Endodermal cell (in vitro differentiated cells): ENCODE measurements at regions not wholly inside any gene's neighbourhood (a gene's known extent, or its start where the extent isn't known, plus 50 kb on each side); places are given as distances from the start of the nearest gene placed in this dataset.

Experiments used
- DNase-seq: peaks from one replicate; pipeline ENCODE4 v3.0.0-alpha.2; 2017
- H3K27ac ChIP-seq: 2 replicates; pipeline ENCODE4 v1.5.1; 2013; ENCODE audit warnings: mild to moderate bottlenecking, low read depth, low read length, moderate library complexity
- H3K27me3 ChIP-seq: 2 replicates; pipeline ENCODE4 v1.6.1; 2013; ENCODE audit warnings: mild to moderate bottlenecking, low read length, moderate library complexity; ENCODE audit not compliant: insufficient read depth, control insufficient read depth, poor library complexity, severe bottlenecking
- H3K36me3 ChIP-seq: 2 replicates; pipeline ENCODE4 v1.7.0; 2013; ENCODE audit warnings: mild to moderate bottlenecking, low read length, moderate library complexity; ENCODE audit not compliant: control insufficient read depth, insufficient read depth
- H3K4me1 ChIP-seq: one replicate; pipeline ENCODE4 v1.7.0; 2013; ENCODE audit warnings: low read length; ENCODE audit not compliant: control insufficient read depth, insufficient read depth
- H3K4me3 ChIP-seq: 2 replicates; pipeline ENCODE4 v1.5.1; 2013; ENCODE audit warnings: mild to moderate bottlenecking, low read length, moderate library complexity
- H3K9ac ChIP-seq: 2 replicates; pipeline ENCODE4 v1.6.1; 2013; ENCODE audit warnings: mild to moderate bottlenecking, low read length, moderate library complexity; ENCODE audit not compliant: poor library complexity, severe bottlenecking; ENCODE audit errors: extremely low read depth
- H3K9me3 ChIP-seq: 2 replicates; pipeline ENCODE4 v1.6.1; 2013; ENCODE audit warnings: mild to moderate bottlenecking, low read length, moderate library complexity; ENCODE audit not compliant: control insufficient read depth
- H3K27ac Mint-ChIP-seq: 2 replicates; pipeline ENCODE4 v1.8.0; 2020; ENCODE audit warnings: mixed read lengths
- H3K27me3 Mint-ChIP-seq: 2 replicates; pipeline ENCODE4 v1.8.0; 2021; ENCODE audit warnings: mild to moderate bottlenecking, mixed read lengths; ENCODE audit not compliant: insufficient read depth
- H3K36me3 Mint-ChIP-seq: 2 replicates; pipeline ENCODE4 v1.8.0; 2020; ENCODE audit warnings: low read depth, mixed read lengths
- H3K4me1 Mint-ChIP-seq: 2 replicates; pipeline ENCODE4 v1.8.0; 2020; ENCODE audit warnings: mixed read lengths
- H3K4me3 Mint-ChIP-seq: 2 replicates; pipeline ENCODE4 v1.8.0; 2020; ENCODE audit warnings: mild to moderate bottlenecking, moderate library complexity, mixed read lengths
- H3K9me3 Mint-ChIP-seq: 2 replicates; pipeline ENCODE4 v1.8.0; 2020; ENCODE audit warnings: mild to moderate bottlenecking, mixed read lengths
- CTCF ChIP-seq: fragments of 200-600 bp; sonication (generic); conservative IDR thresholded peaks from 2 replicates; pipeline ENCODE4 v1.5.0; 2021; ENCODE audit warnings: antibody characterized with exemption, mild to moderate bottlenecking
- WGBS, 2 experiments: methylation state at CpG; one replicate each; pipeline versions ENCODE4 v1.1.5 to v1.1.7; 2013; ENCODE audit warnings: missing lambda C conversion rate in 2 of 2, mixed read lengths in 1 of 2; ENCODE audit not compliant: insufficient coverage in 1 of 2, insufficient read length in 1 of 2; 5-methylcytosine and 5-hydroxymethylcytosine counted together

- peaks cover 17% of the 10 kb centered on the region for H3K27me3 Mint-ChIP-seq
- WGBS, 2 experiments = 94% methylated on average over 3 of the region's 3 CpGs; no CpG with 5 or more reads in 1 of the 2 experiments
- Histone ChIP-seq H3K27me3 (peaks cover 24% of the 10 kb centered on the region), H3K9ac (no peak overlapping the region), H3K4me3 (no peak overlapping the region), H3K27ac (no peak overlapping the region), H3K36me3 (no peaks in the 10 kb centered on the region), H3K4me1 (peaks cover 3% of the 10 kb centered on the region), H3K9me3 (no peaks in the 10 kb centered on the region)
- H3K27ac Mint-ChIP-seq = no peak overlapping the region
- H3K4me3 Mint-ChIP-seq = no peak overlapping the region
- H3K36me3 Mint-ChIP-seq = no peaks in the 10 kb centered on the region
- peaks cover 8% of the 10 kb centered on the region for H3K4me1 Mint-ChIP-seq
- H3K9me3 Mint-ChIP-seq = no peaks in the 10 kb centered on the region
- no peak for TF ChIP-seq CTCF
- DNase-seq = no peak
Measured at GRCh38 chr2:16561676-16562075, 104.0 kb downstream of the CYRIA start.

GRCh38 chr2:16561251-16561650 lies 104.4 kb downstream of the CYRIA start:
- Histone ChIP-seq H3K4me3 (no peak overlapping the region), H3K9me3 (no peaks in the 10 kb centered on the region), H3K9ac (no peak overlapping the region), H3K4me1 (peaks cover under 1% of the 10 kb centered on the region), H3K27me3 (peaks cover 24% of the 10 kb centered on the region), H3K36me3 (no peaks in the 10 kb centered on the region), H3K27ac (no peak overlapping the region)
- Mint-ChIP-seq H3K27me3 (peaks cover 17% of the 10 kb centered on the region), H3K4me1 (peaks cover 4% of the 10 kb centered on the region), H3K9me3 (no peaks in the 10 kb centered on the region), H3K36me3 (no peaks in the 10 kb centered on the region), H3K27ac (no peak overlapping the region), H3K4me3 (no peak overlapping the region)
- no peak for DNase-seq
- WGBS, 2 experiments = 84 to 92% methylated on average over 5 to 6 of the region's 6 CpGs
- no peak for TF ChIP-seq CTCF

- H3K4me3 ChIP-seq = no peak overlapping the region
- H3K27ac ChIP-seq = no peak overlapping the region
- no peak overlapping the region for H3K27ac Mint-ChIP-seq
- no peaks in the 10 kb centered on the region for H3K4me1 Mint-ChIP-seq
- no peaks in the 10 kb centered on the region for H3K4me1 ChIP-seq
- no peaks in the 10 kb centered on the region for H3K36me3 Mint-ChIP-seq
- H3K9ac ChIP-seq = no peak overlapping the region
- no peak overlapping the region for H3K4me3 Mint-ChIP-seq
- no peaks in the 10 kb centered on the region for H3K9me3 ChIP-seq
- DNase-seq = no peak
- 91 to 100% methylated on average over 5 to 7 of the region's 7 CpGs for WGBS, 2 experiments
- no peaks in the 10 kb centered on the region for H3K9me3 Mint-ChIP-seq
- H3K27me3 Mint-ChIP-seq = peaks cover 13% of the 10 kb centered on the region
- H3K27me3 ChIP-seq = peaks cover 21% of the 10 kb centered on the region
- TF ChIP-seq CTCF = no peak
- no peaks in the 10 kb centered on the region for H3K36me3 ChIP-seq
Measured at GRCh38 chr2:16559278-16560067, 106.2 kb downstream of the CYRIA start.
